Stimulated activated CD8-positive, alpha-beta memory T cell treated with anti-CD3 and anti-CD28 coated beads, Interleukin-4, amount 100 ng/mL, for 48 hours (primary cell): ENCODE measurements at regions not wholly inside any gene's neighbourhood (a gene's known extent, or its start where the extent isn't known, plus 50 kb on each side); places are given as distances from the start of the nearest gene placed in this dataset.
"Not testable (repeated sequence)": the region's sequence is repeated elsewhere in the genome, so short reads cannot be mapped to it uniquely, and the experiment has no call there.

Experiments used
- DNase-seq: peaks from one replicate; pipeline ENCODE4 v3.0.0-alpha.2; 2020

DNA sequence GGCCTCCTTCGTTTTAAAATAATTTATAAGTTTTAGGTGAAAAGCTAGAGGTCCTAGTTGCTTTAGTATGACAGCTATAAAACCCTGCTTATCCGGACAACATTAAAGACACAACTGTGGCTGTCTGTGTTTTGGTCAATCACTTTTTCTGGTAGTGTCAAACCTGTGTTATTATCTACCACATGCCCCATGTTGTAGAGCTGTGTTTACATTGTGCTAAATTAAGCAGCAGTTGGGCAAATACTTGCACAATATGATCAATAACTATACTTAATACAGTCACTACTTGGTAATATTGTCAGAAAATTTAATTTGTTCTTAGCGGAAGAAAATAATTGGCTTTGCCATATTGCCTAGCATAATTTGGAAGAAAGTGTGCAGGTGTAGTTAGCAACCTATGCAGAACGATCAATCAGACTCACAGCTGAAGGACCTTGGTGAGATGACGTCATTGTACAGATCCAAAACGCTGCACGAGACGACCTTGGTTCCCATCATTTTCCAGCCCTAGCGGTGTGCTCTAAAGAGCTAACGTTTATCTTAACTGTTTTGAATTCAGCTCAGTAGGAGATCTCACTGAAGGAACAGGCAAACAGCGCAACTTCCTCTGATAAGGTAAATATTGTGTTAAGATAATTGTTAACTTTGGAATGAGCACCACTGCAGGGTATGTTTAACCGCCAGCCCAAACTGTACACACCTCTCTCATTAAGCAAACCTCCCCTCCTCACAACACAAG lies 476.6 kb downstream of the IRS2 start:
- DNase-seq = no peak

DNA sequence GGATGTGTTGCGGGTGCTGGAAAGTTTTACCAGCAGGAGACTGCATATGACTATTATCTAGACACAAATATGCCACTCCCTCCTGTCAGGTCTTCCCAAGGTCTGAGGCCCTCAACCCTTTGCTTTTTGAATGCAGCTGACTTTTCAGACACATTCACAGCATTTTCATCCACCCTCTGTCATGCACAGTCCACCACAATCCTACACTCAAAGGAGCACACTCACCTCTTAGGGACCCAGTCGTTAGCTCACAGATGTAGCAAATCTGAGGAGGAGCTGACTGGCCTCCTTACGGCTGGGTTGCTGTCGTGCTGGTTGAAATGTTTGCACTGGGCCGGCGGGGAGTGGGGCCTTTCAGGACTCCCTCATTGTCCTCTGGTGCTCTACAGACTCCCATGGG lies 479.4 kb downstream of the IRS2 start:
- DNase-seq = no peak

DNA sequence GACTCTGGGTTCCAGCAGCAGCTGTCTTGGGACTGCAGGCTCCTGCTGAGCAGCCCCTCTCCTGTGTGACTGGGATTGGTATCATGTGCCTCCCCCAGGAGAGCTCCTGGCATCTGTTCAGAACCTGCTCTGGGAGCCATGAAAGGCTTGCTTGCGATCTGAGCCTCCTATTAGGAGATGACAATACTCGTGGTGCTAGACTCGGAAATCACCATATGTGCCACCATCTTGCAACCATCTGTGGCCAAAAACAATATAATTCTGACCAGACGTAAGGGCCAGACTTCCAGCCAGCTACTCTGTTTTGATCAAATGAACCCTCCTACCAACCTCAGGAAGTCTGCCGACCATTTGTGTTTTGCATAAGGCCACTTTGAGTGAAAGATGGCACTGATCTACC lies 484.7 kb downstream of the IRS2 start:
- DNase-seq = no peak

DNA sequence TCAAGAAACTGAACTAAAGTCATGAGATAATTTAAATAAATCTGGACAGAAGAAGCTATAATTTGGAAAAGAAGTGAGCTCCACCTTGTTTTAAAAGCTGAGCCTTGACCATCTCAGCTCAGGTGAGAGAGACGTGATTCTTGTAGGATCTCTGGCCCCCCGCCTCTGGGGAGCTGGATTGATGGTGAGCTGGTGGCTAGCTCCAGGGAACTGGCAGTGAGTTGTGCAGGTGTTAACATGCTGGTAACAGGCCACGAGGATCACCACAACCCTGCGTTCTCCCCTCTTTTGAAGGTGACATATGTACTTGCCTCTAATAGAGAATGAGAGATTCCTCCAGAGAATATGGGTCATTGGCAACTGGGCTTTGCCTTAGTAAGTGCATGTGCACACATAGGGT lies 485.1 kb downstream of the IRS2 start:
- DNase-seq = no peak

DNA sequence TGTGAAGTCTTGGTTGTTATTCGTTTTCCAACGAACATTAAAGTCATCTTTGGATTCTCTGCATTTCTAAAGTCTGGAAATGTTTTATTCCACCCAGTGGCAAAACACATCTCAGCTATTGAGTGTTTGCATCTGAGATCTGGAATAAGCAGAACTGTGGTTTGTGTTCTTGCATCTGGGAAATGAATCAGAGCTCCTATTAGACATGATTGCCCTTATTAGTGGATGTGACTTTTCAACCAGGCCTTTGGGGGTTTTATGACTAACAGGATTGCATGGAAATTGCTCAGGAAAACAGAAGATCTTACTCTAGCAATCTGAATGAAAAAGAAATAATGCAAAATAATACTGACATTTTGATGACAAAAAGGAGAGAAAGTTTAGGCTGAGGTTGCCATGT lies 488.8 kb downstream of the IRS2 start:
- no peak for DNase-seq

DNA sequence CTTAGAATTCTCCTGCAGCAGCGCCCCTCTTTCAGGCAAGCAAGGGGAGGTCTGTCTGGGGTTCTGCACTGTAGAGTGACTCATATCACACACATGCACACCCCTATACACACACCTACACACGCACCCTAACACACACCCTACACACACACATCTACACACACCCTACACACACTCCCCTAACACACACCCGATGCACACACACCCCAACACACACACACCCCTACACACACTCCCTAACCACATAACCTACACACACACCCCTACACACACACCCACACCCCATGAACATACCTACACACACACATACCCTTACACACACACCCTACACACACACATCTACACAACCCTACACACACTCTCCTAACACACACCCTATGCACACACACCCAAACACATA lies 493.2 kb downstream of the IRS2 start:
- DNase-seq = no peak

DNA sequence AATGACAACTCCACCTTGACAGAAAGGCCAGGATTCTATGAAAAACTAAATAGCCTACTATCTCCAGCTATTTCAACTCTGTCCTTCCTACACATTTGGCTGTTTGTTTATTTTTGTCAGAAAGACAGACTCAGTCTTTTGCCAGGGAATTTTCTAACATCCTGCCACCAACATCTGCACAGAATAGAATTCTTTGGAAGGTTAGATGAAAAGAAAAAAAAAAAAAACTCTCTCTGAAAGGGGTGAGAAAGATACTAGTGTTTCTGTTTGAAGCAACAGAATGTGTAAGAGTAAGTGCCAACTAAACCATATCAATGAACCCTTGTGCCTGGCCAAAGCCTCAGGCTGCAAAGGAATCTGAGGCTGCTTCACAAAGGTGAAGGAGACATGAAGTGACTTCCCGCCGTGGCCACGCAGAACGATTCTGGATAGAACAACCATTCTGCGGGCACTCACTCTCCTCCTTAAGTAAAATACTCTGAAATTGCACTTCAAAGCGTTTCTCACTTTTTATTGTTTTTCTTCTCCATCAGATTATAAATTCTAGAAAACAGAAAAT lies 498.2 kb downstream of the IRS2 start:
- DNase-seq = no peak

DNA sequence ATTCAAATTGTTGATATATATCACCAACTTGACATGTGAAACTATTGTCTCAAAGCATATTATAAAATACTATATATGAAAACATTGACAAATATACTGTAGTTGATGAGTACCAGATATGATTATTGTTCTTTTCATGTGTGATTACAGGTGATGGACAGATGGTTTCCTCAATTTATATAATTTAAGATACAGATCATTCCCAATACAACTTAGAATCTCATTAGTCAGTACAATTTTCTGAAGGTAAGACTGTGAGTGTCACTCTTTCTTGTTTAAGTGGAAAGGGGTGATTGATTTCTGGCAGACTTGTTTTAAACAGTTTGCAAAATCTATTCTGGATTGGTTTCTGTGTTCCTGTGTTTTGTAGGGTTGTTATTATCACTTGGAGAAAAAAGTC lies 498.8 kb downstream of the IRS2 start:
- no peak for DNase-seq

DNA sequence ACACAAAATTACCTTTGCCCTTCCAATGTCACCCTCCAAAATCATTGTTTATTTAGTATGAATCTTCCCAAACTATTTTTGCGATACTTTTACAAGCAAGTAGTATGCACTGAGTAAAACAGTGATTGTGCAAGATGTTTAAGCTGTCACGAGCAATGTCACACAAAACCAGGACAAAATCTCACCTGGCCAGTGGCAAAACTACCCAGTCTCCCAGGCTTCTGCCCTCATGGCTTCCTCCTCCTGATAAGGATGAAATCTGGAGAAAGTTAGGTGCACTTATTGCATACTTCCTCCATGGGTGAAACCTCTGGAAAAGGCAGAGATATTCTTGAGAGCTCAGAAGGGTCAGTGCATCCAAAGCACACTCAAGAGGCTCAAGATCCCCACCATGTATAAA lies 500.8 kb downstream of the IRS2 start:
- DNase-seq = no peak

DNA sequence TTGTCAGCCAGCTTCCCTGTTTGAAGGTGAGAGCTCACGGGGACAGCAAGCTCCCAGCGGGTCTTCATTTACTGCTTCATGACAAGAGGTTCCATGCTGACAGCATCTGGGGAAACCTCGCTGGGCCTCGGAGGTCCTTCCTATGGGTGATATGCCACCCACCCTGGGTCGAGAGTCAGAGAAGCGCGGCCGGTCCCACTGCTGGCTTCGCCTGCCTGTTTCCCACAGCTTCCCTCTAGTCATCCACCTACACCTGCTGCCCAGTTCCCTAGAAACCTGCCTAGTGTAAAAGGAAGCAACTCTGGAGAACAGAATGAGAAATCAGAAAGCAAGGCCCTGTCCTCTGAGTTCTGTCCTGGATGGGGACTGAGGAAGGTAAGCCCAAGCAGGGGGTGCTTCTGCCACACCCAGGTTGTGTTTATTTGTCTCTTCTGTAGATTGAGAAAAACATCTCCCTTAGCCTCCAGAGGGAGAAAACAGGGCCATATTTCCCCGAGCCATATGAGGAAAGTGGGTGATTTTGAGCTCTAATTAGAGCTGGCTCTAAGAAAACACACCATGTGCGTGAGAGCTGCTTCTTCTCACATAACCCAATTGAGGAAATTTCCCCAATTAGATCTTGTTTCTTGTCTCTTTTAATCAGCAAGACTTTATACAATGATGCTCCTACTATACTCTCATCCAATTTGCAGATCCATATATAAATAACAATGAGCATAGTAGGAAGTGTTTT lies 504.3 kb downstream of the IRS2 start:
- no peak for DNase-seq

DNA sequence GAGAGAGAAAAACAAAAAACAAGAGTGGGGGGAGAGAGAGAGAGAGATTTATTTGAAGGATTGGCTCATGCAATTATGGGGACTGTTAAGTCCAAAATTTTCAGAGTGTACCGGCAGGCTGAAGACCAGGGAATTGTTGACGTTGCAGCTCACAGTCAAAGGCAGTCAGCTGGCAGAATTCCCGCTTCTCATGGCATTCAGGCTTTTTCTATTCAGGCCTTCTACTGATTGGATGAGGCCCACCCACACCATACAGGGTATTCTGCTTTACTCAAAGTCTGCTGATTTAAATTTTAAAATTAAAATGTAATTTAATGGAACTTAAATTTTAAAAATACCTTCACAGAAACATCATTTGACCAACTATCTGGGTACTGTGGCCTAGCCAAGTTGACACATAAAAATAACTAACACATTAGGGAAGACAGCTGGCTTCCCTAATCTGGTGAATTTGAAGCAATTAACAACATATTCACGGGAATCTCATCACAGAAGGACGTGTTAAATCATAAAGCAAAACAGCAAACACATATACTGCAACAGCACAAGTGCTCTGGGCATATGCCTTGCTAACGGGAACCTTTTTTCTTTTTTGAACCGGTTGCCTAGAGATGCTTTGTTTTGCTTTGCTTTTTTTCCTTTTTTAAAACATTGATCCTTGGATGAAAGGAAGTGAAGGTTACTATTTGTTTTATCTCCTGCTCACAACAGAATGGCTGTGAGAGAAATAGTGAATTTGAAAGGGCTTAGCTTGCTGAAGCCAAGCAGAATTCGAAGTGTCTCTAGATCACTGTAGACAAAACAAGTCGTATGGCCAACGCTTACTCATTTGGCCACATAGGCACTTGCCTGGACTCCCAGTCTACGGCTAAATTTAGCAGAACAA lies 505.1 kb downstream of the IRS2 start:
- no peak for DNase-seq

DNA sequence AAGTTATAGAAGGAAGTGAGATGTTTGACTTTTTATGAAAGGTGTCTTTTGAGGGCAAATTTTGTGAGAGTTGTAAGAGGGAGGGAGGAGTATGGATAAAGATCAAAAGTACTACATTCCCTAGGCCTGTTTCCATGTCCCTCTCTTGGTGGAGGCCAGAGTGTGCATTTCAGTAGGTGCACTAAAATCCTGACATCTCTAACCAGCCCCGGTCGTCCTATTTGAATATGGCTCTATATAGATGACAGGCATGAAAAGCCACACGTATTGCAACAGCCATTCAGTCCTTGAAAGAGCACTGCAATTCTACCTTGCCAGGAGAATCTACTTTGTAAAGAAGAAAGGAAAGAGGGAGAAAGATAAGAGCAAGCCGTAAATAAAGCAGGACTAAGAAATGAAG lies 510.1 kb downstream of the IRS2 start:
- no peak for DNase-seq

DNA sequence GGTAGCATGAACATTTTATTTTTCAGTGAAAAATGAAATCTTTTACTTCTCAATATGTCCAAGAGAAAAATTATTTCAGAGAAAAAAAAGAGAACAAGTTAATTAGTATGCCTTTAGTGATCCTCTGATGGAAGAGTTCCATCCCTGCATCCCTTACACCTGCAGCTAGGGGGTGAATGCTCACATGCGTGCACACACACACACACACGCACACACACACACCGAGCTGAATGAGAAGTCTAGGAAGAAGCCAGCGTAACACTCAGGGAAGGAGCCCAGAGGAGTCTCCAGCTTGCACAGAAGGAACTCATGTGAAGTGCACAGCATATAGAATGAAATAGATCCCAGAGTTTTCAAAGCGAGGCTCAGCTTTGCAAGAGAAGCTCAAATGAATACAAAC lies 510.5 kb downstream of the IRS2 start:
- no peak for DNase-seq

DNA sequence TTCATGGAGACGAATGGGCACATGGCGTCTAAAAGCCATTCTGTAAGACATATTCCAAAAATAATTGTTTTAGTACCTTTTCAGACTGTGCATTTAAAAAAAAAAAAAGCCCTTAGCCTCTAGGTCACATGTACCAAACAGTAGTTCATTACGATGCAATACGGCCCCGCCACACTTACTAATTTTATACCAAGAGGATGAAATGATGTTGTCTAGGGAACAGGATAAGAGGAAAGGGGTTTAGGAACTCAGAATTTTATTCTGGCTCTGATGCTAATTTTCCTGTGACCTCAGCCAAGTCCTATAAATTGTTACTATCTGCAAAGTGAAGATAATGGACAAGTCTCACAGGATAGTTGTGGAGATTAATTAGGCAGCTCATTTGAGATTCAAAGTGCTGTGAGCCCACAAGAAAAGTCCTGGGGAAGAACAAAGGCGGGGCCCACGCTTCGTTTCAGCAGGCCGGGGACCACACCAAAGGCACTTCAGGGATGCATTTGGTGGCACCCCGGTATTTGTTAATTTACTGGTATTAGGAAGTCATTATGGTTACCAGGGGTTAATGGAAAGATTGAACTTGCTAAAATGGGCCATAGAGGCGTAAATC lies 511.1 kb downstream of the IRS2 start:
- DNase-seq = no peak

DNA sequence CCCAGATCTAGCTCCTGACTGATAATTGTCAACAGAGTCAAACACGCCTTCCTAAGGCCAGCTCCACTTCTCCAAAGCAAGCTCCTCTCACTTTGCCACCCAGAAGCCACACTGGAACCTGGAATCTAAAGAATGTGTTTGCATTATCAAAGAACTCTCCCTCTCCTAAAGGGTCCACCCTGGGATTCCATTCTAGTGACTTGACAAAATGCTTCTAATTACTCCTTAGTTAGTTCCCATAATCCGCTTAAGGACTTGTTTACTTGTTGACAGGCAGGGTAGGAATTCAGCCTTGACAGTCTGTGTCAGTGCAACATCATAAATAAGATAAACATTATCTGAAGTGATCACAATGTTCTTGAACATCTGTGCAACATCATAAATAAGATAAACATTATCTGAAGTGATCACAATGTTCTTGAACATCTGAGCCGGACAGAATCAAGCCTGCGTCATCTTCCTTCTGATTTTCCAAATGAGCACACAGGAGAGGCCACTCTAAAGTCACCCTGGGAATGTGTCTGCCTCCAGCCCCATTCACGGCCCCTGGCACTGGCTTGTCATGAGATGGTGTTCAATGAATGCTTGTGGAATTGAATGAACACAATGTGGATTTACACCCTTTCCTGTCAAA lies 512.1 kb downstream of the IRS2 start:
- DNase-seq = no peak

DNA sequence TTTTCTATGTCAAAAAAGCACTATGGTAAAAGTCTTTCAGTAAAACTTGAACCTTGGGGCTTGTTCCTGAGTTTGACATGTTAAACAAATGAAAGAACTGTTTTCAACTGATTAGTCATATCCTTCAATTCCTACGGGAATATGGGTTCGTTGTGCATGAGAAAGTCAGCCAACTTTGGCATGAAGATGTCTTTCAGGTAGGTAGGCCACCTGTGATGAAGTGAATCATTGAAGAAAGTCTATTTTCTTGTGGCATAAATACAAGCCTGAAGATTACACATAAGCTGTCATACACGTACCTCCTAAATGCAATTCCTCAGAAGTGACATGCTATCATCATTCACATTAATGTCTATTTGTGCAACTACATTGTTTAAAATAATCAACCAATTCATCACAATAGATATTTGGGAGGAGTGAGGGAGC lies 513.0 kb downstream of the IRS2 start:
- no peak for DNase-seq

DNA sequence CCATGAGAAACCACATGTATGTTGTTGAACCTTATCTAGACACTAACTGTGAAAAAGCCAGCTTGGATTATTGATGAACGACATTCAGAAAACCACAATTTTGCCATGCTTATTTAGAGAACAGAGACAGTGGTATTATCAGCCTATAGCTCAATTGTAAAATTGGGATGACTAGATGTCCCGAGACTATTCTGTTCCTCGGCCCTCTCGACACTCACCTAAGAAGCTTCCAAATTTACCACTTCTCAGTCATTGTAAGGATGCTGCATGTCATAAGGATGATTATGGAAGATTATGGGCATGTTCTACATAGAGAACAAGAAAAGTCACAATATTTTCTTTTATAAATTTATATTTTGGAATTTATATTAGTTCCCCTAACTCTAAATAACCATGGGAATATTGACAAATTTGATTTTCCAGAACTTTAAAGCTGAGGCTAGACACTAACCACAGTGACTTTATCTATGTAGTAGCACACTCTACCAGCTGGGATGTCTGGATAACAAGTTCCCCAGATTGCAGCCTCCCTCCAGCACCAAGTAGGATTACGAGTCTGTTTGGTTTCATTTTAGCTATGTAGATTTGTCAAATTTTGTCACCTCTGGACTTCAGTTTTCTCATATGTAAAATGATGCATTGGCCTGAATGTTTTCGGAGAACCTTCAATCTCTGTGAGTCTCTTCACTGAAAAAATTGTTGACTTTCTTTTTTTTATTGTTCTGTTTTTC lies 513.6 kb downstream of the IRS2 start:
- DNase-seq = no peak

DNA sequence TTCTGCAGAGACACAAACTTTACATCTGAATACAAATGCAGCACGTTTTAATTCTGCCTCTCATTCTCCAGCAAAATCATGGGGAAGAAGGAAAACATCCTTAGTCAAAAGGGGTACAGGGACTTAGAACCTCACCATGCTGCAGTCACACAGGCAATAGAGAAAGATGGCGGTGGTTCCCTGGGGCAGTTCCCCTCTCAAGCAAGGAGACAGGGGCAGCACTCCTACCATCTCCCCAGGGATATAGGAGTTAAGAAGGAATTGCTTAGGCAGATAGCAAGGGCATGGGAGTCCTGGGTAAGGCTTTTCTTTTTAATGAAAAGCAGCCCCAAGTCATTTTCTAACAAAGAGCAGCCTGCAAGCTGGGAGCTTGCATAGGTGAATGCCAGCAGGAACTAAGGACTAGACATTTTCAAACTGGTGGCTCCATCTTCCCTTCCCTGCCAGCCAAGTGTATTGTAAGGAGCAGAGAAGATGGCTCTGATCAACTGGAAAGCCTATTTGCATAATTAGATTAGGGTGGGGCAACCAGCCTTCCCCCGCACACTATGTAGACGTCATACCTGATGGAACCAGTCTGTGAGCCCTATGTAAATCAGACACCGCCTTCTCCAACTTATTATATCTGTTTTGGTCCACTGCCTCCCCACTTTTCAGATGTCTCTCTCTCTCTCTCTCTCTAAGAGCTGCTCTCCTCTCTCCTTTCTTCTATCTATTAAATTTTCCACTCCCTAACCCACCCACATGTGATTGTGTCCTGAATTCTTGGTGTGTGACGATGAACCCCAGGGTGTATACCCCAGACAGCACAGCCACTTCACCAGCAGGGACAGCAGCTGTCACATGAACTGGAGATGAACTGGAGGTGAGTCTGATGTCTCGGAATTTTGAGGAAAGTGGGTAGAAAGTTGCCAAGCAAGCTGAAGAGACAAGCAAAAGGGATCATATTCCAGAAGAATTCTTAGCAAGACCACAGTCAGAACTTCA lies 514.5 kb downstream of the IRS2 start:
- DNase-seq = no peak

DNA sequence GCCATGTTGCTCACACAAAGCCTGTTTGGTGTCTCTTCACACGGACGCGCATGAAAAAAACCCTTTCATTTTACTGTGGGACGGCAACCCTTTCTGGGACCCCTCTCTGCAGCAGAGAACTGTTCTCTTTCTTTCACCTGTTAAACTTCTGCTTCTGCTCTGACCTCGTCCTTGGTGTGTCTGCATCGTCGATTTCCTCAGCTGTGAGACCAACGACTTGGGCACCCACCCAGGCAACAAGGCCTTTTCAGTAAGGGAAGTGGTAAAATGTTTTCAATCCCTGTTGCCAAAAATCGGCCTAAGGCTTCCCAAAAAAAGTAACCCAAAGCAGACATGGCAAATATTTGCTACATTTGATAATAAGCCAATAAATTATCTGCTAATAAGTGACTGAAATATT lies 515.3 kb downstream of the IRS2 start:
- no peak for DNase-seq

DNA sequence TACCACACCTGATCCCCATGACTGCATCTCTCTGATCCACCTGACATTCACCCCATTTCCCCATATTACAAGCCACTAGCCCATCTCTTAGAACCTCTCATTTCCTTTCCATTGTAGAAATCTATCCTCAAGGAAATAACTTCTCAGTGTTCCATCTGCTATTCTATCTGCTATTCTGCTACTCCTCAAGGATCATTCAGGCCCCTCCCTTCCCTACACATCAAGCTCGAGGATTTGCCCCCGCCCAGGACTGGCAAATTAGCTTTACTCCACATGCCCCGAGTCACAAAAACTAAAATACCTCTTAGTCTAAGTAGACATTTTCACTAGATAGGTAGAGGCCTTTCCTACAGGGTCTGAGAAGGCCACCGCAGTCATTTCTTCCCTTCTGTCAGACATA lies 517.0 kb downstream of the IRS2 start:
- not testable (repeated sequence) for DNase-seq
